WTC11 (cell line): ENCODE measurements at regions not wholly inside any gene's neighbourhood (a gene's known extent, or its start where the extent isn't known, plus 50 kb on each side); places are given as distances from the start of the nearest gene placed in this dataset.

Source experiments
- ATAC-seq: fragments of 200-7000 bp; cut with Tn5 transposase; 2 replicates; pipeline ENCODE4 v1.10.0; 2021; ENCODE audit warnings: mild to moderate bottlenecking, moderate library complexity
- CTCF ChIA-PET: fragments of 300-600 bp; sonication (Branson Sonifier 250); formaldehyde crosslinking; loops from one replicate; lab custom pipeline; 2021; ENCODE audit warnings: antibody characterized with exemption; lab: Charles Lee
- POLR2A ChIA-PET: fragments of 350-600 bp; sonication (Branson Sonifier 250); formaldehyde crosslinking; loops from one replicate; lab custom pipeline; 2021; ENCODE audit warnings: antibody characterized with exemption; lab: Charles Lee
- DNase-seq: peaks from one replicate; pipeline ENCODE4 v3.0.0; 2021; ENCODE audit warnings: low spot score
- H3K27ac Mint-ChIP-seq: 2 replicates; pipeline ENCODE4 v1.8.0; 2021; ENCODE audit warnings: mixed read lengths
- H3K27me3 Mint-ChIP-seq: 2 replicates; pipeline ENCODE4 v1.8.0; 2021; ENCODE audit warnings: low read depth, mild to moderate bottlenecking, moderate library complexity, mixed read lengths
- H3K36me3 Mint-ChIP-seq: 2 replicates; pipeline ENCODE4 v1.8.0; 2021; ENCODE audit warnings: mixed read lengths
- H3K4me1 Mint-ChIP-seq: 2 replicates; pipeline ENCODE4 v1.8.0; 2022; ENCODE audit warnings: mixed read lengths
- H3K4me3 Mint-ChIP-seq: 2 replicates; pipeline ENCODE4 v1.8.0; 2021; ENCODE audit warnings: mild to moderate bottlenecking, moderate library complexity, mixed read lengths
- H3K9me3 Mint-ChIP-seq: 2 replicates; pipeline ENCODE4 v1.8.0; 2021; ENCODE audit warnings: mixed read lengths
- ATF1 ChIP-seq: sonication (generic); formaldehyde crosslinking; IDR thresholded peaks from 2 replicates; pipeline ENCODE4 v1.8.1; 2023; ENCODE audit warnings: mild to moderate bottlenecking, moderate library complexity, missing genetic modification reagents
- CBFB ChIP-seq: sonication (generic); formaldehyde crosslinking; IDR thresholded peaks from 2 replicates; pipeline ENCODE4 v1.8.1; 2022; ENCODE audit warnings: mild to moderate bottlenecking, low read depth, missing genetic modification reagents
- ELF4 ChIP-seq: sonication (generic); formaldehyde crosslinking; IDR thresholded peaks from 2 replicates; pipeline ENCODE4 v1.8.1; 2022; ENCODE audit warnings: low read depth, mild to moderate bottlenecking, moderate library complexity, missing genetic modification reagents
- EMX1 ChIP-seq: fragments of 250-450 bp; sonication (Bioruptor Pico); IDR thresholded peaks from 2 replicates; pipeline ENCODE4 v1.8.0; 2021; ENCODE audit warnings: mild to moderate bottlenecking
- GABPB1 ChIP-seq: sonication (generic); formaldehyde crosslinking; IDR thresholded peaks from 2 replicates; pipeline ENCODE4 v1.8.1; 2023; ENCODE audit warnings: mild to moderate bottlenecking, missing genetic modification reagents
- IRF2 ChIP-seq: sonication (generic); formaldehyde crosslinking; IDR thresholded peaks from 2 replicates; pipeline ENCODE4 v1.8.0; 2022; ENCODE audit warnings: low read depth, missing genetic modification reagents, borderline replicate concordance
- JUN ChIP-seq: sonication (generic); formaldehyde crosslinking; IDR thresholded peaks from 2 replicates; pipeline ENCODE4 v1.8.0; 2023; ENCODE audit warnings: mild to moderate bottlenecking, missing genetic modification reagents
- MLX ChIP-seq: sonication (generic); formaldehyde crosslinking; IDR thresholded peaks from 2 replicates; pipeline ENCODE4 v1.8.1; 2023; ENCODE audit warnings: mild to moderate bottlenecking, missing genetic modification reagents, moderate library complexity
- PREB ChIP-seq: sonication (generic); formaldehyde crosslinking; IDR thresholded peaks from 2 replicates; pipeline ENCODE4 v1.8.1; 2022; ENCODE audit warnings: mild to moderate bottlenecking, missing genetic modification reagents, moderate library complexity, borderline replicate concordance
- RELA ChIP-seq: sonication (generic); formaldehyde crosslinking; IDR thresholded peaks from 2 replicates; pipeline ENCODE4 v1.8.1; 2022; ENCODE audit warnings: missing genetic modification reagents, mild to moderate bottlenecking, borderline replicate concordance
- SMAD3 ChIP-seq: sonication (generic); formaldehyde crosslinking; IDR thresholded peaks from 2 replicates; pipeline ENCODE4 v1.8.0; 2022; ENCODE audit warnings: missing genetic modification reagents, mild to moderate bottlenecking, borderline replicate concordance
- SOX15 ChIP-seq: fragments of 250-450 bp; sonication (Bioruptor Pico); IDR thresholded peaks from 2 replicates; pipeline ENCODE4 v1.9.0; 2021; ENCODE audit warnings: mild to moderate bottlenecking
- TEAD4 ChIP-seq: sonication (generic); formaldehyde crosslinking; IDR thresholded peaks from 2 replicates; pipeline ENCODE4 v1.8.0; 2022; ENCODE audit warnings: mild to moderate bottlenecking, missing genetic modification reagents
- ZMAT4 ChIP-seq: fragments of 250-450 bp; sonication (Bioruptor Pico); IDR thresholded peaks from 2 replicates; pipeline ENCODE4 v1.9.0; 2021; ENCODE audit warnings: mild to moderate bottlenecking
- ZNF121 ChIP-seq: sonication (generic); formaldehyde crosslinking; IDR thresholded peaks from 2 replicates; pipeline ENCODE4 v1.8.0; 2023; ENCODE audit warnings: missing genetic modification reagents
- ZNF317 ChIP-seq: sonication (generic); formaldehyde crosslinking; IDR thresholded peaks from 2 replicates; pipeline ENCODE4 v1.8.1; 2023; ENCODE audit warnings: low read depth, mild to moderate bottlenecking, moderate library complexity, missing genetic modification reagents, borderline replicate concordance
- ZNF396 ChIP-seq: fragments of 250-450 bp; sonication (Bioruptor Pico); IDR thresholded peaks from 2 replicates; pipeline ENCODE4 v1.8.0; 2021; ENCODE audit warnings: mild to moderate bottlenecking, moderate library complexity, borderline replicate concordance
- TF ChIP-seq, protein P1 (sequence below): sonication (generic); formaldehyde crosslinking; IDR thresholded peaks from 2 replicates; pipeline ENCODE4 v1.8.1; 2022; ENCODE audit warnings: low read depth, mild to moderate bottlenecking, moderate library complexity, missing genetic modification reagents, borderline replicate concordance
- TF ChIP-seq, protein P2 (sequence below): fragments of 200-600 bp; IDR thresholded peaks from 2 replicates; pipeline ENCODE4 v1.8.0; 2022; ENCODE audit warnings: antibody characterized with exemption
- TF ChIP-seq, protein P3 (sequence below): sonication (generic); formaldehyde crosslinking; IDR thresholded peaks from 2 replicates; pipeline ENCODE4 v1.8.1; 2023; ENCODE audit warnings: mild to moderate bottlenecking, missing genetic modification reagents, moderate library complexity
- TF ChIP-seq, protein P4 (sequence below): sonication (generic); formaldehyde crosslinking; IDR thresholded peaks from 2 replicates; pipeline ENCODE4 v1.8.1; 2022; ENCODE audit warnings: missing genetic modification reagents, borderline replicate concordance

DNA sequence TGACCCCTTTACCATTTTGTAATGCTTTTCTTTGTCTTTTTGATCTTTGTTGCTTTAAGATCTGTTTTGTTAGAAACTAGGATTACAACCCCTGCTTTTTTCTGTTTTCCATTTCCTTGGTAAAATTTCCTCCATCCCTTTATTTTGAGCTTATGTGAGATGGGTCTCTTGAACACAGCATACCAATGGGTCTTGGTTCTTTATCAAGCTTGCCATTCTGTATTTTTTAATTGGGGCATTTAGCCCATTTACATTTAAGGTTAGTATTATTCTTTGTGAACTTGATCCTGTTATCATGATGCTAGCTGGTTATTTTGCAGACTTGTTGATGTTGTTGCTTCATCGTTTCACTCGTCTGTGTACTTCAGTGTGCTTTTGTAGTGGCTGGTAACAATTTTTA is 337.3 kb downstream of the SPATA31D1 start (continued):
- TF ChIP-seq, protein P1, sequence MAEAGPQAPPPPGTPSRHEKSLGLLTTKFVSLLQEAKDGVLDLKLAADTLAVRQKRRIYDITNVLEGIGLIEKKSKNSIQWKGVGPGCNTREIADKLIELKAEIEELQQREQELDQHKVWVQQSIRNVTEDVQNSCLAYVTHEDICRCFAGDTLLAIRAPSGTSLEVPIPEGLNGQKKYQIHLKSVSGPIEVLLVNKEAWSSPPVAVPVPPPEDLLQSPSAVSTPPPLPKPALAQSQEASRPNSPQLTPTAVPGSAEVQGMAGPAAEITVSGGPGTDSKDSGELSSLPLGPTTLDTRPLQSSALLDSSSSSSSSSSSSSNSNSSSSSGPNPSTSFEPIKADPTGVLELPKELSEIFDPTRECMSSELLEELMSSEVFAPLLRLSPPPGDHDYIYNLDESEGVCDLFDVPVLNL = no peak
- TF ChIP-seq CBFB (no peak), GABPB1 (CRISPR knock-in tag) (no peak), EMX1 (CRISPR knock-in tag) (no peak), RELA (CRISPR knock-in tag) (no peak)

GRCh38 chr9:82327641-82328040 is 339.1 kb downstream of the SPATA31D1 start:
- no peak for TF ChIP-seq MLX (CRISPR knock-in tag)
- TF ChIP-seq RELA (CRISPR knock-in tag) = no peak
- TF ChIP-seq, protein P2, sequence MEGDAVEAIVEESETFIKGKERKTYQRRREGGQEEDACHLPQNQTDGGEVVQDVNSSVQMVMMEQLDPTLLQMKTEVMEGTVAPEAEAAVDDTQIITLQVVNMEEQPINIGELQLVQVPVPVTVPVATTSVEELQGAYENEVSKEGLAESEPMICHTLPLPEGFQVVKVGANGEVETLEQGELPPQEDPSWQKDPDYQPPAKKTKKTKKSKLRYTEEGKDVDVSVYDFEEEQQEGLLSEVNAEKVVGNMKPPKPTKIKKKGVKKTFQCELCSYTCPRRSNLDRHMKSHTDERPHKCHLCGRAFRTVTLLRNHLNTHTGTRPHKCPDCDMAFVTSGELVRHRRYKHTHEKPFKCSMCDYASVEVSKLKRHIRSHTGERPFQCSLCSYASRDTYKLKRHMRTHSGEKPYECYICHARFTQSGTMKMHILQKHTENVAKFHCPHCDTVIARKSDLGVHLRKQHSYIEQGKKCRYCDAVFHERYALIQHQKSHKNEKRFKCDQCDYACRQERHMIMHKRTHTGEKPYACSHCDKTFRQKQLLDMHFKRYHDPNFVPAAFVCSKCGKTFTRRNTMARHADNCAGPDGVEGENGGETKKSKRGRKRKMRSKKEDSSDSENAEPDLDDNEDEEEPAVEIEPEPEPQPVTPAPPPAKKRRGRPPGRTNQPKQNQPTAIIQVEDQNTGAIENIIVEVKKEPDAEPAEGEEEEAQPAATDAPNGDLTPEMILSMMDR = no peak
- TF ChIP-seq ELF4 (CRISPR knock-in tag) = no peak
- TF ChIP-seq TEAD4 = no peak
- TF ChIP-seq, protein P3, sequence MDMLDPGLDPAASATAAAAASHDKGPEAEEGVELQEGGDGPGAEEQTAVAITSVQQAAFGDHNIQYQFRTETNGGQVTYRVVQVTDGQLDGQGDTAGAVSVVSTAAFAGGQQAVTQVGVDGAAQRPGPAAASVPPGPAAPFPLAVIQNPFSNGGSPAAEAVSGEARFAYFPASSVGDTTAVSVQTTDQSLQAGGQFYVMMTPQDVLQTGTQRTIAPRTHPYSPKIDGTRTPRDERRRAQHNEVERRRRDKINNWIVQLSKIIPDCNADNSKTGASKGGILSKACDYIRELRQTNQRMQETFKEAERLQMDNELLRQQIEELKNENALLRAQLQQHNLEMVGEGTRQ (CRISPR knock-in tag) = no peak
- TF ChIP-seq ZNF317 (CRISPR knock-in tag) = no peak
- no peak for TF ChIP-seq ZNF396 (CRISPR knock-in tag)
- no peak for TF ChIP-seq ZMAT4 (CRISPR knock-in tag)
- TF ChIP-seq JUN (CRISPR knock-in tag) = no peak
- TF ChIP-seq SOX15 (CRISPR knock-in tag) = no peak
- no peak for TF ChIP-seq IRF2 (CRISPR knock-in tag)
- Mint-ChIP-seq H3K4me1 (0 out of 2 replicates have a peak, but pooled peaks cover under 1% of the 10 kb centered on the region), H3K9me3 (peaks cover 41% of the 10 kb centered on the region), H3K27me3 (no peaks in the 10 kb centered on the region), H3K27ac (no peak overlapping the region), H3K4me3 (no peak overlapping the region), H3K36me3 (peaks cover 15% of the 10 kb centered on the region)
- DNase-seq = no peak
- no peak for ATAC-seq
- ChIA-PET POLR2A (no interaction called here), CTCF (no interaction called here)

GRCh38 chr9:82331079-82331478 is 342.5 kb downstream of the SPATA31D1 start:
- DNase-seq (no peak), ATAC-seq (no peak)
- H3K27ac Mint-ChIP-seq = no peak overlapping the region
- CTCF ChIA-PET = no interaction called here
- H3K9me3 Mint-ChIP-seq = peaks cover 14% of the 10 kb centered on the region
- peaks cover 4% of the 10 kb centered on the region for H3K36me3 Mint-ChIP-seq
- 0 out of 2 replicates have a peak, but pooled peaks cover 6% of the 10 kb centered on the region for H3K4me1 Mint-ChIP-seq
- POLR2A ChIA-PET = no interaction called here
- H3K4me3 Mint-ChIP-seq = no peak overlapping the region
- H3K27me3 Mint-ChIP-seq = no peaks in the 10 kb centered on the region
- no peak for TF ChIP-seq SMAD3 (CRISPR knock-in tag)
- no peak for TF ChIP-seq PREB (CRISPR knock-in tag)
- TF ChIP-seq ZNF121 (CRISPR knock-in tag) = no peak
- TF ChIP-seq, protein P4, sequence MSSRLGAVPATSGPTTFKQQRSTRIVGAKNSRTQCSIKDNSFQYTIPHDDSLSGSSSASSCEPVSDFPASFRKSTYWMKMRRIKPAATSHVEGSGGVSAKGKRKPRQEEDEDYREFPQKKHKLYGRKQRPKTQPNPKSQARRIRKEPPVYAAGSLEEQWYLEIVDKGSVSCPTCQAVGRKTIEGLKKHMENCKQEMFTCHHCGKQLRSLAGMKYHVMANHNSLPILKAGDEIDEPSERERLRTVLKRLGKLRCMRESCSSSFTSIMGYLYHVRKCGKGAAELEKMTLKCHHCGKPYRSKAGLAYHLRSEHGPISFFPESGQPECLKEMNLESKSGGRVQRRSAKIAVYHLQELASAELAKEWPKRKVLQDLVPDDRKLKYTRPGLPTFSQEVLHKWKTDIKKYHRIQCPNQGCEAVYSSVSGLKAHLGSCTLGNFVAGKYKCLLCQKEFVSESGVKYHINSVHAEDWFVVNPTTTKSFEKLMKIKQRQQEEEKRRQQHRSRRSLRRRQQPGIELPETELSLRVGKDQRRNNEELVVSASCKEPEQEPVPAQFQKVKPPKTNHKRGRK (CRISPR knock-in tag) = no peak
- no peak for TF ChIP-seq ZNF396 (CRISPR knock-in tag)
- no peak for TF ChIP-seq ATF1 (CRISPR knock-in tag)
